Stimulated activated CD8-positive, alpha-beta memory T cell treated with anti-CD3 and anti-CD28 coated beads, Interleukin-2, amount 100 ng/mL, for 48 hours (primary cell): ENCODE measurements at regions not wholly inside any gene's neighbourhood (a gene's known extent, or its start where the extent isn't known, plus 50 kb on each side); places are given as distances from the start of the nearest gene placed in this dataset.

Experiments used
- DNase-seq, 2 donors: peaks; one replicate each; pipeline ENCODE4 v3.0.0-alpha.2; 2020; ENCODE audit warnings: low read depth in 2 of 2

- no peak for DNase-seq
Observed at GRCh38 chr2:14256890-14257289, 375.6 kb upstream of the LRATD1 start.

GRCh38 chr2:14257801-14258507, 374.6 kb upstream of the LRATD1 start:
- no peak for DNase-seq

GRCh38 chr2:14261771-14262170, 370.7 kb upstream of the LRATD1 start:
- DNase-seq, result no peak

- DNase-seq, result no peak
Observed at GRCh38 chr2:14263053-14263452, 369.5 kb upstream of the LRATD1 start.

GRCh38 chr2:14270036-14270582, 362.4 kb upstream of the LRATD1 start:
- DNase-seq, result no peak

- DNase-seq, result no peak
Observed at GRCh38 chr2:14272396-14273075, 360.0 kb upstream of the LRATD1 start.

- DNase-seq, result no peak
Observed at GRCh38 chr2:14273650-14274049, 358.9 kb upstream of the LRATD1 start.

- no peak for DNase-seq
Observed at GRCh38 chr2:14284244-14284643, 348.3 kb upstream of the LRATD1 start.

- DNase-seq, result no peak
Observed at GRCh38 chr2:14285812-14286211, 346.7 kb upstream of the LRATD1 start.

- DNase-seq, result no peak
Observed at GRCh38 chr2:14288016-14288415, 344.5 kb upstream of the LRATD1 start.

- DNase-seq, result no peak
Observed at GRCh38 chr2:14292964-14293363, 339.6 kb upstream of the LRATD1 start.

GRCh38 chr2:14297340-14297739, 335.2 kb upstream of the LRATD1 start:
- DNase-seq, result no peak

- DNase-seq, result no peak
Observed at GRCh38 chr2:14297906-14298305, 334.6 kb upstream of the LRATD1 start.

GRCh38 chr2:14301331-14301730, 331.2 kb upstream of the LRATD1 start:
- no peak for DNase-seq

GRCh38 chr2:14303366-14304115, 329.0 kb upstream of the LRATD1 start:
- no peak for DNase-seq

GRCh38 chr2:14304326-14304725, 328.2 kb upstream of the LRATD1 start:
- DNase-seq, result no peak

- DNase-seq, result no peak
Observed at GRCh38 chr2:14306268-14306861, 326.2 kb upstream of the LRATD1 start.

- DNase-seq, result no peak
Observed at GRCh38 chr2:14313341-14313740, 319.2 kb upstream of the LRATD1 start.

GRCh38 chr2:14316594-14316993, 315.9 kb upstream of the LRATD1 start:
- no peak for DNase-seq

GRCh38 chr2:14321357-14321756, 311.2 kb upstream of the LRATD1 start:
- DNase-seq, result no peak

GRCh38 chr2:14322306-14322705, 310.2 kb upstream of the LRATD1 start:
- DNase-seq, result no peak

GRCh38 chr2:14324308-14324707, 308.2 kb upstream of the LRATD1 start:
- no peak for DNase-seq
